ENCODE measurements at regions not wholly inside any gene's neighbourhood (a gene's known extent, or its start where the extent isn't known, plus 50 kb on each side); places are given as distances from the start of the nearest gene placed in this dataset.

- H3K18ac ChIP-seq (ENCODE audit: extremely low read depth, low read length), result no peak overlapping the region
- POLR2A ChIA-PET (ENCODE audit: partially characterized antibody), result no interaction called here
- no peak overlapping the region for H4K91ac ChIP-seq (replicated peaks; ENCODE audit: insufficient read length, low read length)
- H3K9ac ChIP-seq (replicated peaks in 1 of 4; ENCODE audit: extremely low read depth in 1 of 4, low read depth in 3 of 4, low read length in 3 of 4), result no peak overlapping the region
- H3K9me3 ChIP-seq (ENCODE audit: insufficient read depth in 2 of 2, low read depth in 1 of 2, low read length in 1 of 2), result no peaks in the 10 kb centered on the region
- H2BK120ac ChIP-seq (replicated peaks; ENCODE audit: low read depth, low read length), result no peak overlapping the region
- H3K79me1 ChIP-seq (ENCODE audit: low read depth, low read length), result no peaks in the 10 kb centered on the region
- H4K5ac ChIP-seq (ENCODE audit: insufficient read length, low read depth, low read length), result no peak overlapping the region
- H4K20me1 ChIP-seq (replicated peaks in 1 of 2; ENCODE audit: control insufficient read depth in 1 of 2, insufficient read depth in 2 of 2, low read length in 2 of 2), result no peaks in the 10 kb centered on the region
- WGBS, 2 experiments (ENCODE audit: extremely low coverage in 1 of 2, insufficient coverage in 1 of 2, insufficient read length in 1 of 2, insufficient replicate concordance in 2 of 2, low coverage in 1 of 2, low lambda C conversion rate in 2 of 2, missing lambda C conversion rate in 1 of 2), result 93% methylated on average over 1 of the region's 1 CpG; no CpG with 5 or more reads in 1 of the 2 experiments
- no peak overlapping the region for H3K14ac ChIP-seq (ENCODE audit: insufficient read length)
- DNase-seq (ENCODE audit: low read depth in 1 of 2, low spot score in 2 of 2) (no peak), FAIRE-seq (no peak)
- H2BK12ac ChIP-seq (ENCODE audit: low read depth, low read length), result no peak overlapping the region
- no peaks in the 10 kb centered on the region for H3K36me3 ChIP-seq (ENCODE audit: control insufficient read depth in 2 of 4, insufficient read depth in 4 of 4, low read length in 3 of 4)
- no peak overlapping the region for H3K27ac ChIP-seq (ENCODE audit: low read depth, low read length)
- no peak overlapping the region for H2AFZ ChIP-seq (ENCODE audit: low read length)
- H3K23ac ChIP-seq (ENCODE audit: insufficient read length), result no peak overlapping the region
- H3K56ac ChIP-seq (replicated peaks; ENCODE audit: insufficient read length, low read depth, low read length), result no peak overlapping the region
- H2BK5ac ChIP-seq (ENCODE audit: low read depth, low read length), result no peak overlapping the region
- no peaks in the 10 kb centered on the region for H3K79me2 ChIP-seq (ENCODE audit: control insufficient read depth in 1 of 2, insufficient read depth in 2 of 2, low read length in 2 of 2)
- CTCF ChIA-PET (ENCODE audit: partially characterized antibody), result interaction anchor here (0.7 to 1.6 kb wide), 3 partner anchors 10 to 248 kb away, joined by 3 to 6 read pairs (median 5); no protein-coding TSS in a partner anchor
- no peak overlapping the region for H2BK15ac ChIP-seq (ENCODE audit: low read length)
- no peaks in the 10 kb centered on the region for H3K23me2 ChIP-seq (ENCODE audit: low read depth, low read length)
- H4K8ac ChIP-seq (ENCODE audit: extremely low read depth, insufficient read depth, low read length), result no peak overlapping the region
- H3K4me1 ChIP-seq (replicated peaks in 1 of 4; ENCODE audit: control insufficient read depth in 3 of 4, insufficient read depth in 4 of 4, low read length in 3 of 4), result no peaks in the 10 kb centered on the region
- H3K4ac ChIP-seq (replicated peaks; ENCODE audit: insufficient read length, low read depth, low read length), result no peak overlapping the region
- H3K4me2 ChIP-seq (ENCODE audit: insufficient read depth in 1 of 2, low read depth in 2 of 2, low read length in 2 of 2), result no peak overlapping the region
- no peak overlapping the region for H3K4me3 ChIP-seq (ENCODE audit: extremely low read depth in 1 of 4, insufficient read depth in 2 of 4, low read depth in 3 of 4, low read length in 4 of 4)
- no peaks in the 10 kb centered on the region for H3K27me3 ChIP-seq (replicated peaks in 1 of 4; ENCODE audit: control insufficient read depth in 3 of 4, extremely low read depth in 1 of 4, insufficient read depth in 3 of 4, low read length in 3 of 4)
- no peak overlapping the region for H2AK5ac ChIP-seq (ENCODE audit: low read depth, low read length)
- no peak overlapping the region for H2BK20ac ChIP-seq (ENCODE audit: low read length)
- TF ChIP-seq PHF8 (conservative IDR thresholded peaks at IDR 0.05; ENCODE audit: low read depth, low read length) (no peak), NRF1 (IDR thresholded peaks at IDR 0.05; ENCODE audit: low read depth, low read length) (no peak), KDM4A (IDR thresholded peaks at IDR 0.05; ENCODE audit: low read depth, low read length, severe bottlenecking) (no peak), SP1 (IDR thresholded peaks at IDR 0.05; ENCODE audit: low read depth, low read length) (no peak), EGR1 (IDR thresholded peaks at IDR 0.05; ENCODE audit: borderline replicate concordance, low read depth, low read length) (no peak), BCL11A (IDR thresholded peaks at IDR 0.05; ENCODE audit: low read depth in 2 of 2, low read length in 2 of 2) (no peak), ATF3 (IDR thresholded peaks at IDR 0.05; ENCODE audit: insufficient read depth, low read depth, low read length) (no peak), EZH2 (IDR thresholded peaks at IDR 0.05; ENCODE audit: low read depth, low read length, severe bottlenecking) (no peak), GABPA (IDR thresholded peaks at IDR 0.05; ENCODE audit: borderline replicate concordance, insufficient read depth, low read length) (no peak)
These were observed 223.4 kb upstream of the HAND2 start for GRCh38 chr4:173753408-173753807.
